ENCODE measurements at regions not wholly inside any gene's neighbourhood (a gene's known extent, or its start where the extent isn't known, plus 50 kb on each side); places are given as distances from the start of the nearest gene placed in this dataset.

DNA sequence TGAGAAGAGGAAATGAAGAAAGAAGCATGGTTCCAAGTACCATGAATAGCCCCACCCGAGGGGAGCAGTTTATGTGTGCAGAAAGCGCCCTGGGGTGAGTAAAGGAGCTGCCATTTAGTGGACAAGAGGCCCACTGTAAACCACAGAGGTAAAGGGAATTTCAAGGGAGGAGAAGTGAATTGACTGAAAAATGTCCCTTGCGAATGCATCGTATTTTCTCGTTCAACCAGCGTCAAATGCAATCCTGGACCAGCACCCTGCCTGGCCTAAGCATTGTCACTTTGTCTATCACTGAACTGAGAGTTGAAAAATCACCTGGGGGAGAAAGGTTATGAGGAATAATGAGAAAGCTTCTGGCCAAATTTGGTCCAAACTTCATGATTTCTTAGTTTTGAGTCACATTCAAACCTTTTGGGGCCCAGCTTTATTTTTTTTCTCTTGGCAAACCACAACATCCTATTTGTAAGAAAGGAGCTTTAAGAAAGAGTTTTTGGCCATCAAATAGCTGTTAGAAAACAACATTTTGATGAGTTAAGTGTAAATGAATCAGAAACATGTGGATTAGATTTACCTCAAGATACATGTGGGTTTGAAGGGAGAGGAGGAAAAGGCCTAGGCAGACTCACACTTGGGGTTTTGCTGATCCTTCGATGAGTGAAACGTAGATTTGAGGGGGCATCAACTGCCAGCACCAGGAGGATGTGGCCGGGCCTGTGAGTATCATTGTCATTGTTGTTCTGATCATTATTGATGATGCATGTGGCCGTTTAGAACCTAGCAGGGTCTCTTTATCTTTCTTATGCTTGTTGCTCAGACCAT lies 214.0 kb downstream of the CLIC5 start:
- no peak overlapping the region for H3K27ac ChIP-seq (ENCODE audit: low read length)
- no peaks in the 10 kb centered on the region for H3K27me3 ChIP-seq (replicated peaks; ENCODE audit: insufficient read depth, low read length)
- H3K4me3 ChIP-seq (ENCODE audit: low read length), result no peak overlapping the region
- H3F3A ChIP-seq (ENCODE audit: insufficient read depth, low read length), result no peaks in the 10 kb centered on the region
- H3K4me1 ChIP-seq (ENCODE audit: low read length), result peaks cover 6% of the 10 kb centered on the region; the same call in 1 of the 2 replicates
- H3K9me3 ChIP-seq (replicated peaks; ENCODE audit: insufficient read depth, low read length), result no peaks in the 10 kb centered on the region
- H3K4me2 ChIP-seq (ENCODE audit: low read depth, low read length), result no peak overlapping the region
- no peak overlapping the region for H3K9ac ChIP-seq (ENCODE audit: low read length)
- DNase-seq, result no peak
- H3K36me3 ChIP-seq (replicated peaks; ENCODE audit: insufficient read depth, low read length), result no peaks in the 10 kb centered on the region
- no peaks in the 10 kb centered on the region for H3K79me2 ChIP-seq (ENCODE audit: low read length)
- no peaks in the 10 kb centered on the region for H3K9me2 ChIP-seq (replicated peaks; ENCODE audit: insufficient read depth, low read length)
- H4K20me1 ChIP-seq (ENCODE audit: insufficient read depth, low read length), result no peaks in the 10 kb centered on the region
- no peak overlapping the region for H2AFZ ChIP-seq (ENCODE audit: low read length)
- TF ChIP-seq EZH2phosphoT487 (IDR thresholded peaks at IDR 0.05; ENCODE audit: low read length) (no peak), EZH2 (optimal IDR thresholded peaks at IDR 0.05; ENCODE audit: low read depth, low read length) (no peak)
- TF ChIP-seq, protein P1, sequence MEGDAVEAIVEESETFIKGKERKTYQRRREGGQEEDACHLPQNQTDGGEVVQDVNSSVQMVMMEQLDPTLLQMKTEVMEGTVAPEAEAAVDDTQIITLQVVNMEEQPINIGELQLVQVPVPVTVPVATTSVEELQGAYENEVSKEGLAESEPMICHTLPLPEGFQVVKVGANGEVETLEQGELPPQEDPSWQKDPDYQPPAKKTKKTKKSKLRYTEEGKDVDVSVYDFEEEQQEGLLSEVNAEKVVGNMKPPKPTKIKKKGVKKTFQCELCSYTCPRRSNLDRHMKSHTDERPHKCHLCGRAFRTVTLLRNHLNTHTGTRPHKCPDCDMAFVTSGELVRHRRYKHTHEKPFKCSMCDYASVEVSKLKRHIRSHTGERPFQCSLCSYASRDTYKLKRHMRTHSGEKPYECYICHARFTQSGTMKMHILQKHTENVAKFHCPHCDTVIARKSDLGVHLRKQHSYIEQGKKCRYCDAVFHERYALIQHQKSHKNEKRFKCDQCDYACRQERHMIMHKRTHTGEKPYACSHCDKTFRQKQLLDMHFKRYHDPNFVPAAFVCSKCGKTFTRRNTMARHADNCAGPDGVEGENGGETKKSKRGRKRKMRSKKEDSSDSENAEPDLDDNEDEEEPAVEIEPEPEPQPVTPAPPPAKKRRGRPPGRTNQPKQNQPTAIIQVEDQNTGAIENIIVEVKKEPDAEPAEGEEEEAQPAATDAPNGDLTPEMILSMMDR (IDR thresholded peaks at IDR 0.05; ENCODE audit: low read length), result no peak

DNA sequence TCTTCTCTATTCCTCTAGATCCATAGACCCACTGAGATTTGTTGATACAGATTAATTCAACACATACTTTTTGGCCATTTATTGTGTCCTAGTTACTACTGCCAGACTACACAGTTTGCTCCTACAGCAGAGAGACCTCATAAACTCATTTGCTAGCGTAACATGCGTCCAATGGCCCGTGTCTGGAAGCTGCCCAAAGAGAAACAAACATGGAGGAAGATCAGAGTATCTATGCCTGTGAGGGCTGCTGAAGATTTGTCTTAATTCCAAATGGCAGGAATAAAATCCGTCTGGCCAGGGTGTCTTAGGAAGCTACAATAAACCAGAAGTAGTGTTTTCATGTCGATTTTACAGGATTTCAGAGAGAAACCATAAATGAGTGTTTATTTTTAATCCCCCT lies 214.7 kb downstream of the CLIC5 start:
- Histone ChIP-seq H4K20me1 (ENCODE audit: insufficient read depth, low read length) (no peaks in the 10 kb centered on the region), H3F3A (ENCODE audit: insufficient read depth, low read length) (no peaks in the 10 kb centered on the region), H3K79me2 (ENCODE audit: low read length) (no peaks in the 10 kb centered on the region), H3K4me1 (ENCODE audit: low read length) (no peaks in the 10 kb centered on the region), H3K9me3 (replicated peaks; ENCODE audit: insufficient read depth, low read length) (no peaks in the 10 kb centered on the region), H3K9ac (ENCODE audit: low read length) (no peak overlapping the region), H3K4me3 (ENCODE audit: low read length) (no peak overlapping the region), H3K4me2 (ENCODE audit: low read depth, low read length) (no peak overlapping the region), H2AFZ (ENCODE audit: low read length) (no peak overlapping the region), H3K36me3 (replicated peaks; ENCODE audit: insufficient read depth, low read length) (no peaks in the 10 kb centered on the region), H3K27ac (ENCODE audit: low read length) (no peak overlapping the region), H3K9me2 (replicated peaks; ENCODE audit: insufficient read depth, low read length) (no peaks in the 10 kb centered on the region), H3K27me3 (replicated peaks; ENCODE audit: insufficient read depth, low read length) (no peaks in the 10 kb centered on the region)
- no peak for TF ChIP-seq EZH2 (optimal IDR thresholded peaks at IDR 0.05; ENCODE audit: low read depth, low read length)
- TF ChIP-seq, protein P1 (IDR thresholded peaks at IDR 0.05; ENCODE audit: low read length), result no peak
- TF ChIP-seq EZH2phosphoT487 (IDR thresholded peaks at IDR 0.05; ENCODE audit: low read length), result no peak
- DNase-seq, result no peak

DNA sequence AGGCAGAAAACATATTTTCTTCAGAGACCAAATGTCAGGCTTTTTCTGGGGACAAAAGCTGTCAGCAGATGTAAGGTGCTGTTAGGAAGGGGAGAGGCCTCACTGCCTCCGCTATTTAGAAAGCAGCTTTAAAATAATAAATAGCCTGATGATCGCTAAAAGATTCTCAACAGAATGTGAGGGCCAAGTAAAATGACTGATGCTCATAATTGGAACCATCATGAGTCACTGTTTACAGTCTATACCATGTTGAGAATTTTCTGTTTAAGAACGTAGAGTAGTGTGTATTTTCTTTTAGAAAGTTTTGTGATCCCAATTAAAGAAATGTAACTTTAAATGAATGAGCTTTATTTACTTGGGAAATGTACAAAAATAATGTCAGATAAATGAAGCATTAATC lies 220.0 kb downstream of the CLIC5 start:
- Histone ChIP-seq H3K9me3 (replicated peaks; ENCODE audit: insufficient read depth, low read length) (no peaks in the 10 kb centered on the region), H3K79me2 (ENCODE audit: low read length) (no peaks in the 10 kb centered on the region), H3K9me2 (replicated peaks; ENCODE audit: insufficient read depth, low read length) (no peaks in the 10 kb centered on the region), H3K4me2 (ENCODE audit: low read depth, low read length) (no peak overlapping the region), H3K27me3 (replicated peaks; ENCODE audit: insufficient read depth, low read length) (no peaks in the 10 kb centered on the region), H3F3A (ENCODE audit: insufficient read depth, low read length) (no peaks in the 10 kb centered on the region), H3K4me3 (ENCODE audit: low read length) (no peak overlapping the region), H3K36me3 (replicated peaks; ENCODE audit: insufficient read depth, low read length) (no peaks in the 10 kb centered on the region), H2AFZ (ENCODE audit: low read length) (no peak overlapping the region), H3K4me1 (ENCODE audit: low read length) (no peaks in the 10 kb centered on the region), H4K20me1 (ENCODE audit: insufficient read depth, low read length) (no peaks in the 10 kb centered on the region), H3K9ac (ENCODE audit: low read length) (no peak overlapping the region), H3K27ac (ENCODE audit: low read length) (no peak overlapping the region)
- DNase-seq, result no peak
- no peak for TF ChIP-seq EZH2 (optimal IDR thresholded peaks at IDR 0.05; ENCODE audit: low read depth, low read length)
- TF ChIP-seq, protein P1 (IDR thresholded peaks at IDR 0.05; ENCODE audit: low read length), result no peak
- no peak for TF ChIP-seq EZH2phosphoT487 (IDR thresholded peaks at IDR 0.05; ENCODE audit: low read length)
